GM18507 (cell line): ENCODE measurements at regions not wholly inside any gene's neighbourhood (a gene's known extent, or its start where the extent isn't known, plus 50 kb on each side); places are given as distances from the start of the nearest gene placed in this dataset.
"Not testable (repeated sequence)": the region's sequence is repeated elsewhere in the genome, so short reads cannot be mapped to it uniquely, and the experiment has no call there.

Source experiments
- DNase-seq: peaks from one replicate; pipeline ENCODE4 v3.0.0; 2011; ENCODE audit warnings: low read depth; ENCODE audit not compliant: insufficient read length; ENCODE audit errors: extremely low spot score
- FAIRE-seq: peaks from 2 replicates; lab custom pipeline; 2011; peaks lifted over from hg19 to GRCh38; lab: Jason Lieb, UNC

DNA sequence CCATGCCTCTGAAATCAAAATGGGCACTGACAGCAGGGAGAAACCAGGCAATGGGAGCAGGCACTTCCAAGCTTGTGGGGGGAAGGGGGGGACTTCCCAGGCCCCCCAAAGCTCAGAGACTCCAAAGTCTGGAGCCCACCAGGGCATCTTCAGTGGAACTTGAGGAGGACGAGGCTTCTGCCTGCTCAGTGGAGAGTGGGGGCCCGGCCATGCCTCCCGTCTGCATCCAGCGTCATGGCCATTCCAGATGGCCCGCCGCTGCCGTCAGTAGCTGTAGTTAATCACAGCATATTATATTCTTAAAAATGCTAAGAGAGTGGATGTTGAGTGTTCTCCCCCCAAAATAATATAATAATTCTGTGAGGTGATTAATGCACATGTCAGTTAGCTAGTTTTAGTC lies 315.2 kb downstream of the KCNJ2 start:
- FAIRE-seq (no peak), DNase-seq (no peak)

DNA sequence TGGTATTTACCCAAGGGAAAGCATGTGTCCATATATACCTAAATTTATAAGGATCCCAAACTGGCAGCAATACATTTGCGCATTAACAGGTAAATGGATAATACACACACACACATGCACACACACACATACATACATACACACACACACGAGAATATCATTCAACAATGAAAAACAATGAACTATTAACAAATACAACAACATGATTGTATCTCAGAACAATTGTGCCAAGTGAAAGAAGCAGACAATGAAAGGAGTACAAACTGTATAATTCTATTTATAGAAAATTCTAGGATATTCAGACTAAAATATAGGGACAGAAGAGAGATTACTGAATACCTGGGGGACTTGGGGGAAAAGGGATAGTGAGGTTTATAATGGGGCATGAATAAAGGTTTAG lies 323.0 kb downstream of the KCNJ2 start:
- DNase-seq (no peak), FAIRE-seq (no peak)

GRCh38 chr17:70493277-70493874 lies 324.0 kb downstream of the KCNJ2 start:
- no peak for FAIRE-seq
- no peak for DNase-seq

DNA sequence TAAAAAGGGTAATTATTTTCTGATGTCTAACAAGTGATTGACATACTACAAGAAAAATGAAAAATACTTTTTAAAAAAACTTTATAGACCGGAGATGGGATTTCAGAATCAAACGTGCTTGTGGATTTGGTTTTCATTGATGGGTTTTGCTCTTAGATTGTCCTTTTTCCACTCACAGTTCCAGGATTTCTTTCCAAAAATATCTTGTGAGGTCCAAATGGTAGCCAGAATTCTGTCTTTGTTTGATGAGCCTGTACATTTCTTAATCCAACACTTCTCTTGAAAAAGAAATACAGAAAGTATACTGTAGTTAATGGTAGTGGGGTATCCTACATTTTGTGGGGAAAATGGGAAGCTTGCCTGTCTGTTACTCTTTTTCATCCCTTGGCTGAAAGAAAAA lies 329.3 kb downstream of the KCNJ2 start:
- FAIRE-seq: no peak
- DNase-seq: no peak

DNA sequence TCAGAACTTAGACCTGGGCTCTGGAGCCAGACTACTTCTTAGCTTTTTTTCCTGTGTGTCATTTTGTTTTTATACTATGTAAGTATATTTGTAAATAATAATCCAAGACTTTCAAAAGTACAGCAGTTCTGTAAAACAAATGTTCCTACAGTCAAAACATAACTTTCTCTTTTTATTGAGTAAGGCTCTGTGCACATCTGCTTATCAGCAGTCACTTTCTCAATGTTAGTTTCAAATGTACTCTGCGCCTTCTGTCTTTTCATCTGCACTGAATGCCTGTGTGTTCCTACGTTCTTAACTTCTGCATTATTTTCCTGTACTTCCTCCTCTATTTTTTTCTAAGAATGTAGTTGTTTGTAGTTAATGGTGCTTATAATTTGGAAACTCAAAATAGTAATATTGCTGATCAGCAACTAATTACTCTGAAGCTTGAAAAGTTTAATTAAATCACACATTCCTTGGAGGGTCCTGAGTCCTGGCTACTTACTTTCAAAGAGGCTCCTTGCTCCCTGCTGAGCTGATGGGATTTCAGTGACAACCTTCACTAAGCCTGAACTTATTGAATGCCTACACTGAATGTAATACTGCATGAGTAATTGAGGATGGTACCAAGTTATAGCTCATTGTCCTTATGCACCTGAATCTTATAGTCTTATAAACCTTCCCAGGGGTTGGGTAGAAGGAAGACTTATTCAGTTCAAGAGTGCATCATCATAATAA lies 329.9 kb downstream of the KCNJ2 start:
- FAIRE-seq: no peak
- DNase-seq: no peak

GRCh38 chr17:70503449-70503848 lies 334.1 kb downstream of the KCNJ2 start:
- FAIRE-seq (no peak), DNase-seq (no peak)

DNA sequence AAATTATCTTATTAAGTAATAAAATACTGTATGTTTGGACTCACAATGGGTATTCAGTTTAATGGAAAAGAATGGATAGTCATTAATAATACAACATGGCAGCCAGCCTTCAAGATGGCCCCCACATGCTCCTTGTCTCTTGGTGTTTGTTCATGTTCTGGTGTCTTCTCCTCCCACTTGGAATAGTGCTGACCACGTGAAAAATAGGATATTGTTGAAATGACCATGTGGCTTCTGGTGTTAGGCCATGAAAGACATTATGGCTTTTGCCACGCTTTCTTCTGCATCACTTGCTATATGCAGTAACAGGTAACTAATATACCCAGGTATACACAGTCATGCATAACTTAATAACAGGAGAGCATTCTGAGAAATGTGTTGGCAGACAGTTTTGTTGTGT lies 341.0 kb downstream of the KCNJ2 start:
- no peak for DNase-seq
- FAIRE-seq: no peak

GRCh38 chr17:70517816-70518215 lies 348.5 kb downstream of the KCNJ2 start:
- FAIRE-seq (no peak), DNase-seq (no peak)

- FAIRE-seq: no peak
- DNase-seq: no peak
Observed at GRCh38 chr17:70519300-70519699, 350.0 kb downstream of the KCNJ2 start.

DNA sequence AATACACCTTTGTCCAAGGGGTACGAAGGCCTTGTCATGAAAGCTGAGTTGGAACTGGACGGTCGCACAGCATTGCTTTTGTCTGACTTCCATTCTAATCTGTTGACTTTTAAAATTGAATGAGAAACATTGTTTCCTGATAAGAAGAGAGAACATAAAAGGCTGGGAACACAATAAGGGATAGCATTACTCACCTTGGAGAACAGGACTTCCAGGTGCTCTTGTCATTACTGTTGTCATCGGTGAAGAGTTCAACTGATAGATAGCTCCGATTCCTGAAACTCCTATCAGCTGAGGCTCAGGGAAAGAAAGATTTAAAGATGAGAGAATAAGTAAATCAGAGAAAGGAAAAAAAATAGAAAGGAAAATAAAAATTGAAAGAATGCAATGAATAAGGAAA lies 351.1 kb downstream of the KCNJ2 start:
- DNase-seq (no peak), FAIRE-seq (no peak)

DNA sequence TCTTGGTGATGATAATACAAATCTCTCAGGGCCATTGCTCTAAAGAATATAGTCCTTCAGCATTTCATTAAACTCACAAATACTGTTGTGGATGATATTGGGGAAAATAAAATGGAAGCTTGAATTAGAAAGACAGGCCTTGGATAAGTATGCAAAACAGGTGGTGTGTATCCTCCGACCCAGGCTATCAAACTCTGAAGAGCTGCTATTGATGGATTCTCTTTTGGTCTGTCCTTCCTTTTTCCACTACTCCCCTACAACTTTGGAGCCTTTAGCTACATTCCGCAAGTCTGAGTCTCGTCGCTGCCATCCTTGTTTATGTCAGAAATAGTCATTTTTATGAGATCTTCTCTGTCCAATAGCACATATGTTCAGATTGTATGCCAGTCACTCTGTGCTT lies 351.6 kb downstream of the KCNJ2 start:
- DNase-seq (no peak), FAIRE-seq (no peak)

DNA sequence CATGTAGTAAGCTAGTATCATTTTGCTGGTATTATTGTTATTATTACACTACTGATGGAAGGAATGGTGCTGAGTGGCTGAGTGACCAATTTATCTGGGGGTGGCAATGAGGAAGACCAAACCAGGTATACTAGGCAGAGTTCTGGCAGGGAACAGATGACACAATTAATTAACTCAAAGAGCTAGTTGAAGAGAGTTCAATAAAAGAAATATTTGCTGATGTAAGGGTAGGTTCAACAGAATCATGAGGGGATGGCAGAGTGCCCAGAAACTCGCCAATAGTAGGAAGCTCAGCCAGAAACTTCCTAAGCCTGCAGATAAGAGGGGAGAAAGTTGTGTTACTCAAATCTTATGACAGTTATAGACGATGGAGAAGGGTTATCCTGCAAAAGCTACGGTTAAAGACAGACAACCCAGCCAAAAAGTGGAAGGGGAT lies 352.5 kb downstream of the KCNJ2 start:
- no peak for DNase-seq
- no peak for FAIRE-seq

- DNase-seq (no peak), FAIRE-seq (no peak)
Observed at GRCh38 chr17:70523426-70523825, 354.1 kb downstream of the KCNJ2 start.

DNA sequence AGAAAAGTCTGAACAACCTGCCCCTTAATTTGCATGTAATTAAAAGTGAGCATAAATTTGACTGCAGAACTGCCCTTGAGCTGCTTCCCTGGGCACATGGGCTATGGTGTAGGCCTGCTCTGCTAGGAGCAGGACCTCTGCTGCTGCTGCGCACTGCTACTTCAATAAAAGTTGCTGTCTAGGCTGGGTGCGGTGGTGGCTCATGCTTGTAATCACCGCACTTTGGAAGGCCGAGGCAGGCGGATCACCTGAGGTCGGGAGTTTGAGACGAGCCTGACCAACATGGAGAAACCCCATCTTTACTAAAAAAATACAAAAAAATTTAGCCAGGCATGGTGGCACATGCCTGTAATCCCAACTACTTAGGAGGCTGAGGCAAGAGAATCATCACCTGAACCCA lies 355.7 kb downstream of the KCNJ2 start:
- DNase-seq, FAIRE-seq: not testable (repeated sequence)

- FAIRE-seq: no peak
- no peak for DNase-seq
Observed at GRCh38 chr17:70525961-70526360, 356.6 kb downstream of the KCNJ2 start.

GRCh38 chr17:70527364-70527888 lies 358.1 kb downstream of the KCNJ2 start:
- FAIRE-seq (no peak), DNase-seq (no peak)

DNA sequence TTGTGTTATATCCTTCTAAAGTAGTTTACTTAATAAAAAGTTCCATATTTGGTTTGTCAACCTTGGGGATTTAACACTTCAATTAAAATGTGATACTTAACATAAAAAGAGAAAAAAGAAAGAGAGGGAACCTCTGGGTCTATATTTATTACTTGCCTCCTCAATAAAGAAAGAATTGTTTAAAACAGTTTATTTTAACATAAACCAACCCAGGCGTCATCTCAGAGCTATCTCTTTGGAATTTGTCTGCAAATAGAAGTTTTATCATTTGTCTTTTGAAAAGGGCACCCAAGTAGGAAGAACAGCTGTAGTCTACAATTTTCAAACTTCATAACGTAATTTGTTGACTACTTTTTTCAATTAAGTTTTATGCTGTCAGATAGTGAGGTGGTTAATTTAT lies 364.1 kb downstream of the KCNJ2 start:
- DNase-seq: no peak

GRCh38 chr17:70535986-70536385 lies 366.7 kb downstream of the KCNJ2 start:
- DNase-seq (no peak), FAIRE-seq (no peak)

More for the DNA sequence above, 364.1 kb downstream of the KCNJ2 start:
- no peak for FAIRE-seq

DNA sequence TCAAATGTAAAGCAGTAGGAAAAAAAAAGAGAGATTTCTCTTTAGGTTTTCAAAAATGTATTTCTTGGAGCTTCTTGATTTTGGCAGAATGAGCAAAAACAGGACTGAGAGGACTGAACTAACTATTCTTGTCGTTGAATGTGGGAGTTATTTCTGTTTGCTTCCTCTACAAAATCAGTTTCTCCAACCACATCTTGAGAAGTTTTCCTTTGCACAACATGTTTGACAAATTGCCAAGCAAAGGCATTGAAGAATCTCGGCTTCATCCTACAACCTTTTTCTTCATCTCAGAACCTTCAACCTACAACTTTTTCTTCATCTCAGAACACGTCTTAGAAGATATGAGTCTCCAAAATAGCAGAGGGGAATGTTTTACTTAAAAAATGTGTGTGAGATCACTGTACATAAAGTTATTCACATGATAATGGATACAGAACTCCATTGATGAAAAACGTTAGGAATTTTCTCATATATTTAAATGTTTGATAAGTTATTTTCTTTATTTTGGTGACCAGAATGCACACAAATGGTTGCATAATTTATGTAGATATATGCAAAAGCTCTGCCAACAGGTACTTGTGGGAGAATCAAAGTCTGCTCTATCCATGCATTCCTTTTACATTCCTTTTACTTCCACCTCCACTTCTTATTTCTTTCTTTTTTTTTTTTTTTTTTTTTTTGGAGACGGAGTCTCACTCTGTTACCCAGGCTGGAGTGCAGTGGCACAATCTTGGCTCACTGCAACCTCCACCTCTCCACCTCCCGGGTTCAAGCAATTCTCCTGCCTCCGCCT lies 370.0 kb downstream of the KCNJ2 start:
- FAIRE-seq: no peak
- DNase-seq: no peak

- FAIRE-seq: no peak
- DNase-seq: no peak
Observed at GRCh38 chr17:70542876-70543275, 373.5 kb downstream of the KCNJ2 start.
